IMR-90 (cell line): ENCODE measurements at regions not wholly inside any gene's neighbourhood (a gene's known extent, or its start where the extent isn't known, plus 50 kb on each side); places are given as distances from the start of the nearest gene placed in this dataset.

ENCODE experiments used
- ATAC-seq: fragments of 200-7000 bp; cut with Tn5 transposase; 2 replicates; pipeline ENCODE4 v1.9.1; 2020; ENCODE audit warnings: low read depth, mild to moderate bottlenecking, moderate library complexity
- BruUV-seq: library from RNA; stranded (reverse); fragments of 400-500 nt; replicated peaks from 2 replicates; lab custom pipeline; 2021; lab: Mats Ljungman, UMichigan
- CTCF ChIA-PET: fragments of 300-600 bp; formaldehyde crosslinking; extraction: SDS; loops from one replicate; lab custom pipeline; 2021; ENCODE audit warnings: antibody characterized with exemption; lab: Yijun Ruan, JAX
- POLR2A ChIA-PET: fragments of 300-600 bp; sonication (Branson Sonifier 250); formaldehyde crosslinking; loops from one replicate; lab custom pipeline; 2022; ENCODE audit warnings: antibody characterized with exemption; ENCODE audit not compliant: unreplicated experiment; lab: Charles Lee
- DNase-seq: peaks from one replicate; pipeline ENCODE4 v3.0.0; 2013
- H2AFZ ChIP-seq: replicated peaks from 2 replicates; pipeline ENCODE3; 2013; ENCODE audit warnings: low read length, mild to moderate bottlenecking; ENCODE audit not compliant: poor library complexity
- H2AK5ac ChIP-seq: 2 replicates; pipeline ENCODE4 v1.6.1; 2013; ENCODE audit warnings: low read depth, low read length, inconsistent platforms
- H2AK9ac ChIP-seq: replicated peaks from 2 replicates; pipeline ENCODE3; 2013; ENCODE audit warnings: mild to moderate bottlenecking, low read depth, low read length, moderate library complexity; ENCODE audit not compliant: poor library complexity
- H2BK120ac ChIP-seq: 2 replicates; pipeline ENCODE4 v1.6.1; 2013; ENCODE audit warnings: low read depth, low read length, inconsistent platforms
- H2BK15ac ChIP-seq: 3 replicates; pipeline ENCODE4 v1.6.1; 2013; ENCODE audit warnings: low read depth, low read length, inconsistent platforms
- H2BK20ac ChIP-seq: 2 replicates; pipeline ENCODE4 v1.6.1; 2013; ENCODE audit warnings: low read depth, mild to moderate bottlenecking, inconsistent platforms, low read length, moderate library complexity
- H2BK5ac ChIP-seq: 2 replicates; pipeline ENCODE4 v1.6.1; 2013; ENCODE audit warnings: mild to moderate bottlenecking, low read depth, low read length, inconsistent platforms; ENCODE audit not compliant: poor library complexity, severe bottlenecking
- H3K14ac ChIP-seq: replicated peaks from 2 replicates; pipeline ENCODE4 v1.6.1; 2013; ENCODE audit warnings: low read depth, low read length, inconsistent platforms
- H3K18ac ChIP-seq: 2 replicates; pipeline ENCODE4 v1.6.1; 2013; ENCODE audit warnings: low read depth, low read length, control low read depth
- H3K23ac ChIP-seq: 2 replicates; pipeline ENCODE4 v1.6.1; 2013; ENCODE audit warnings: low read depth, low read length, inconsistent platforms
- H3K27ac ChIP-seq: 2 replicates; pipeline ENCODE4 v1.5.1; 2013; ENCODE audit warnings: mild to moderate bottlenecking, control low read depth, low read length; ENCODE audit not compliant: insufficient read depth
- H3K27me3 ChIP-seq: 2 replicates; pipeline ENCODE4 v1.6.1; 2013; ENCODE audit warnings: low read length; ENCODE audit not compliant: control insufficient read depth, insufficient read depth
- H3K36me3 ChIP-seq: 2 replicates; pipeline ENCODE4 v1.6.1; 2013; ENCODE audit warnings: low read length, mixed read lengths; ENCODE audit not compliant: control insufficient read depth, insufficient read depth
- H3K4ac ChIP-seq: 2 replicates; pipeline ENCODE4 v1.6.1; 2013; ENCODE audit warnings: low read depth, low read length, inconsistent platforms
- H3K4me1 ChIP-seq: 2 replicates; pipeline ENCODE4 v1.6.1; 2013; ENCODE audit warnings: low read length, mixed read lengths; ENCODE audit not compliant: control insufficient read depth, insufficient read depth
- H3K4me2 ChIP-seq: 2 replicates; pipeline ENCODE4 v1.6.1; 2013; ENCODE audit warnings: low read depth, mild to moderate bottlenecking, control low read depth, low read length, moderate library complexity
- H3K4me3 ChIP-seq: 2 replicates; pipeline ENCODE4 v1.5.1; 2013; ENCODE audit warnings: low read depth, mild to moderate bottlenecking, control low read depth, low read length, moderate library complexity; ENCODE audit not compliant: insufficient read depth
- H3K56ac ChIP-seq: 2 replicates; pipeline ENCODE4 v1.6.1; 2013; ENCODE audit warnings: low read length, inconsistent platforms; ENCODE audit not compliant: insufficient read depth; ENCODE audit errors: extremely low read depth
- H3K79me1 ChIP-seq, 2 experiments: 2 replicates each; pipeline ENCODE4 v1.6.1; 2013; ENCODE audit warnings: low read length in 2 of 2, inconsistent platforms in 1 of 2, low read depth in 1 of 2
- H3K9ac ChIP-seq: 2 replicates; pipeline ENCODE4 v1.6.1; 2013; ENCODE audit warnings: low read depth, low read length, control low read depth
- H3K9me1 ChIP-seq: 2 replicates; pipeline ENCODE4 v1.6.1; 2013; ENCODE audit warnings: low read length, inconsistent platforms; ENCODE audit not compliant: insufficient read depth
- H3K9me3 ChIP-seq: 2 replicates; pipeline ENCODE4 v1.6.1; 2013; ENCODE audit warnings: low read length; ENCODE audit not compliant: control insufficient read depth, insufficient read depth
- H4K20me1 ChIP-seq: 2 replicates; pipeline ENCODE4 v1.6.1; 2013; ENCODE audit warnings: low read length, inconsistent platforms; ENCODE audit not compliant: insufficient read depth
- H4K5ac ChIP-seq: 2 replicates; pipeline ENCODE4 v1.6.1; 2013; ENCODE audit warnings: mild to moderate bottlenecking, low read depth, low read length, control low read depth
- H4K8ac ChIP-seq, 2 experiments: 2 replicates each; pipeline ENCODE4 v1.6.1; 2013; ENCODE audit warnings: low read depth in 2 of 2, low read length in 2 of 2, control low read depth in 1 of 2, inconsistent platforms in 1 of 2
- H4K91ac ChIP-seq: 2 replicates; pipeline ENCODE4 v1.6.1; 2013; ENCODE audit warnings: low read depth, low read length, inconsistent platforms; ENCODE audit not compliant: insufficient read depth
- BHLHE40 ChIP-seq: fragments of 150-350 bp; IDR thresholded peaks from 2 replicates; pipeline ENCODE4 v1.6.1; 2016; ENCODE audit warnings: mild to moderate bottlenecking, low read depth, low read length
- CEBPB ChIP-seq: IDR thresholded peaks from 2 replicates; pipeline ENCODE4 v1.6.1; 2012; ENCODE audit warnings: low read depth, low read length, improper control_type of control experiment
- CHD1 ChIP-seq: IDR thresholded peaks from 2 replicates; pipeline ENCODE4 v1.6.1; 2012; ENCODE audit warnings: low read depth, low read length, improper control_type of control experiment
- FOS ChIP-seq: fragments of 150-350 bp; IDR thresholded peaks from 2 replicates; pipeline ENCODE4 v1.6.1; 2016; ENCODE audit warnings: low read depth, low read length
- MAFK ChIP-seq: IDR thresholded peaks from 2 replicates; pipeline ENCODE4 v1.6.1; 2012; ENCODE audit warnings: low read depth, low read length, improper control_type of control experiment
- MAZ ChIP-seq: IDR thresholded peaks from 2 replicates; pipeline ENCODE4 v1.6.1; 2012; ENCODE audit warnings: low read depth, mild to moderate bottlenecking, low read length, improper control_type of control experiment, moderate library complexity, borderline replicate concordance
- MXI1 ChIP-seq: IDR thresholded peaks from 2 replicates; pipeline ENCODE4 v1.6.1; 2012; ENCODE audit warnings: low read depth, mild to moderate bottlenecking, low read length, moderate library complexity, borderline replicate concordance
- NFE2L2 ChIP-seq: fragments of 150-350 bp; IDR thresholded peaks from 2 replicates; pipeline ENCODE4 v1.6.1; 2016; ENCODE audit warnings: low read depth, mild to moderate bottlenecking, low read length
- POLR2A ChIP-seq: IDR thresholded peaks from 2 replicates; pipeline ENCODE4 v1.6.1; 2012; ENCODE audit warnings: mild to moderate bottlenecking, low read depth, low read length
- RAD21 ChIP-seq: IDR thresholded peaks from 2 replicates; pipeline ENCODE4 v1.6.1; 2012; ENCODE audit warnings: low read length, improper control_type of control experiment
- RCOR1 ChIP-seq: IDR thresholded peaks from 2 replicates; pipeline ENCODE4 v1.6.1; 2012; ENCODE audit warnings: mild to moderate bottlenecking, low read length, improper control_type of control experiment; ENCODE audit not compliant: insufficient replicate concordance
- RFX5 ChIP-seq: IDR thresholded peaks from 2 replicates; pipeline ENCODE4 v1.8.0; 2012; ENCODE audit warnings: low read depth, mild to moderate bottlenecking, low read length, moderate library complexity
- SMC3 ChIP-seq: fragments of 150-350 bp; IDR thresholded peaks from 2 replicates; pipeline ENCODE4 v1.6.1; 2016; ENCODE audit warnings: low read depth, mild to moderate bottlenecking, antibody characterized with exemption, low read length, moderate library complexity
- WGBS, 2 experiments: methylation state at CpG; one replicate each; pipeline versions ENCODE4 v1.1.5 to v1.1.7; 2013; ENCODE audit warnings: missing lambda C conversion rate in 2 of 2; ENCODE audit not compliant: insufficient read length in 1 of 2; ENCODE audit errors: extremely low coverage in 2 of 2; 5-methylcytosine and 5-hydroxymethylcytosine counted together
- dilution Hi-C: fragments of 300-500 bp; cut with HindIII; formaldehyde crosslinking; loops from one replicate; pipeline ENCODE4 v1.14.3; 2018; ENCODE audit warnings: low sequenced_read_pairs; ENCODE audit not compliant: unreplicated experiment
- in situ Hi-C: fragments of 300-500 bp; cut with MboI; formaldehyde crosslinking; loops from 3 replicates; pipeline ENCODE4 v1.14.3; 2019; ENCODE audit warnings: low sequenced_read_pairs, inconsistent platforms, mixed read lengths
- intact Hi-C: fragments of 100-400 bp; cut with micrococcal nuclease; formaldehyde crosslinking; loops from 2 replicates; pipeline ENCODE4 v1.10.0; 2022
- TF ChIP-seq, protein P1 (sequence below): fragments of 150-350 bp; IDR thresholded peaks from 2 replicates; pipeline ENCODE4 v1.6.1; 2016; ENCODE audit warnings: low read depth, mild to moderate bottlenecking, low read length, moderate library complexity, borderline replicate concordance
- TF ChIP-seq, protein P2 (sequence below): fragments of 150-350 bp; IDR thresholded peaks from 2 replicates; pipeline ENCODE4 v1.6.1; 2017; ENCODE audit warnings: mild to moderate bottlenecking, antibody characterized with exemption, low read length, low read depth
- TF ChIP-seq, protein P3 (sequence below): conservative IDR thresholded peaks from 2 replicates; pipeline ENCODE4 v1.5.1; 2012; ENCODE audit warnings: mild to moderate bottlenecking, low read depth, low read length, improper control_type of control experiment

DNA sequence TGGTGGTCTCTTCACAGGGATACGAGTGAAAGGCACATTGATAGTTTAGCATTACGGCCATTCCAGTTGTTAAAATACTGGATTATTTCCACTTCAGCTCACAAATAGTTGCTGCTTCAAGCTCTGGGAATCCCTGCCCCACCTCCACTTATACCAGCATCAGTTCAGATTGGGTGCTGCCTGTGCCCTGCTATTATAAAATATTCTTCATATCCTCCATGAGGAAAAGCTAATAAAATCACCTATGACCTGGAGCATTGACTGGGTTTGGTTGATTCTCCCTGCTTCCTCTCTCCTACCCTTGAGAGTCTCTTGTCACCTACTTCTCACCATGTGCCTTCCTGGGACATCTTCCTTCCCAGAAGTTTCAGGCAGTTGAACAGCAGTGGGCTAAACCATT is 529.0 kb downstream of the MCTP2 start:
- WGBS, 2 experiments: 85% methylated on average over 2 of the region's 2 CpGs; no CpG with 5 or more reads in 1 of the 2 experiments

More for the DNA sequence above, 529.0 kb downstream of the MCTP2 start:
- Histone ChIP-seq H3K36me3 (no peaks in the 10 kb centered on the region), H3K27me3 (no peaks in the 10 kb centered on the region), H2BK20ac (no peak overlapping the region), H3K4me3 (no peak overlapping the region), H2BK5ac (no peak overlapping the region), H3K23ac (no peak overlapping the region), H2AK9ac (no peak overlapping the region), H3K9ac (no peak overlapping the region), H3K9me3 (peaks cover 8% of the 10 kb centered on the region), H3K18ac (no peak overlapping the region), H3K9me1 (no peaks in the 10 kb centered on the region), H2AK5ac (no peak overlapping the region), H2AFZ (no peak overlapping the region), H3K4ac (no peak overlapping the region), H3K14ac (no peak overlapping the region), H4K20me1 (no peaks in the 10 kb centered on the region), H4K5ac (no peak overlapping the region), H3K4me1 (no peaks in the 10 kb centered on the region), H3K79me1 (no peaks in the 10 kb centered on the region), H2BK15ac (no peak overlapping the region), H3K4me2 (no peak overlapping the region), H4K8ac (no peak overlapping the region), H3K56ac (no peak overlapping the region), H2BK120ac (no peak overlapping the region), H4K91ac (no peak overlapping the region), H3K27ac (no peak overlapping the region)
- in situ Hi-C loops: no loop called here
- intact Hi-C loops: no loop called here
- POLR2A ChIA-PET: no interaction called here
- no peak for TF ChIP-seq RAD21
- no peak for TF ChIP-seq MXI1
- TF ChIP-seq MAFK: no peak
- TF ChIP-seq FOS: no peak
- TF ChIP-seq, protein P1, sequence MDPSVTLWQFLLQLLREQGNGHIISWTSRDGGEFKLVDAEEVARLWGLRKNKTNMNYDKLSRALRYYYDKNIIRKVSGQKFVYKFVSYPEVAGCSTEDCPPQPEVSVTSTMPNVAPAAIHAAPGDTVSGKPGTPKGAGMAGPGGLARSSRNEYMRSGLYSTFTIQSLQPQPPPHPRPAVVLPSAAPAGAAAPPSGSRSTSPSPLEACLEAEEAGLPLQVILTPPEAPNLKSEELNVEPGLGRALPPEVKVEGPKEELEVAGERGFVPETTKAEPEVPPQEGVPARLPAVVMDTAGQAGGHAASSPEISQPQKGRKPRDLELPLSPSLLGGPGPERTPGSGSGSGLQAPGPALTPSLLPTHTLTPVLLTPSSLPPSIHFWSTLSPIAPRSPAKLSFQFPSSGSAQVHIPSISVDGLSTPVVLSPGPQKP: no peak
- no peak for TF ChIP-seq BHLHE40
- TF ChIP-seq, protein P2, sequence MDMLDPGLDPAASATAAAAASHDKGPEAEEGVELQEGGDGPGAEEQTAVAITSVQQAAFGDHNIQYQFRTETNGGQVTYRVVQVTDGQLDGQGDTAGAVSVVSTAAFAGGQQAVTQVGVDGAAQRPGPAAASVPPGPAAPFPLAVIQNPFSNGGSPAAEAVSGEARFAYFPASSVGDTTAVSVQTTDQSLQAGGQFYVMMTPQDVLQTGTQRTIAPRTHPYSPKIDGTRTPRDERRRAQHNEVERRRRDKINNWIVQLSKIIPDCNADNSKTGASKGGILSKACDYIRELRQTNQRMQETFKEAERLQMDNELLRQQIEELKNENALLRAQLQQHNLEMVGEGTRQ: no peak
- no peak for TF ChIP-seq MAZ
- no peak for TF ChIP-seq POLR2A
- no peak for TF ChIP-seq CEBPB
- TF ChIP-seq, protein P3, sequence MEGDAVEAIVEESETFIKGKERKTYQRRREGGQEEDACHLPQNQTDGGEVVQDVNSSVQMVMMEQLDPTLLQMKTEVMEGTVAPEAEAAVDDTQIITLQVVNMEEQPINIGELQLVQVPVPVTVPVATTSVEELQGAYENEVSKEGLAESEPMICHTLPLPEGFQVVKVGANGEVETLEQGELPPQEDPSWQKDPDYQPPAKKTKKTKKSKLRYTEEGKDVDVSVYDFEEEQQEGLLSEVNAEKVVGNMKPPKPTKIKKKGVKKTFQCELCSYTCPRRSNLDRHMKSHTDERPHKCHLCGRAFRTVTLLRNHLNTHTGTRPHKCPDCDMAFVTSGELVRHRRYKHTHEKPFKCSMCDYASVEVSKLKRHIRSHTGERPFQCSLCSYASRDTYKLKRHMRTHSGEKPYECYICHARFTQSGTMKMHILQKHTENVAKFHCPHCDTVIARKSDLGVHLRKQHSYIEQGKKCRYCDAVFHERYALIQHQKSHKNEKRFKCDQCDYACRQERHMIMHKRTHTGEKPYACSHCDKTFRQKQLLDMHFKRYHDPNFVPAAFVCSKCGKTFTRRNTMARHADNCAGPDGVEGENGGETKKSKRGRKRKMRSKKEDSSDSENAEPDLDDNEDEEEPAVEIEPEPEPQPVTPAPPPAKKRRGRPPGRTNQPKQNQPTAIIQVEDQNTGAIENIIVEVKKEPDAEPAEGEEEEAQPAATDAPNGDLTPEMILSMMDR: no peak
- no peak for TF ChIP-seq SMC3
- no peak for TF ChIP-seq CHD1
- no peak for TF ChIP-seq NFE2L2
- TF ChIP-seq RCOR1: no peak
- no peak for TF ChIP-seq RFX5
- ATAC-seq: no peak
- DNase-seq: no peak
- dilution Hi-C loops: no loop called here
- CTCF ChIA-PET: no interaction called here
- no TSS peak for BruUV-seq
